B cell (primary cell): ENCODE measurements at regions not wholly inside any gene's neighbourhood (a gene's known extent, or its start where the extent isn't known, plus 50 kb on each side); places are given as distances from the start of the nearest gene placed in this dataset.

Experiments used
- ATAC-seq: fragments of 200-7000 bp; cut with Tn5 transposase; one replicate; pipeline ENCODE4 v1.10.0; 2021; ENCODE audit warnings: low read depth, mild to moderate bottlenecking, moderate number of reproducible peaks, moderate library complexity
- CTCF ChIA-PET: fragments of 350-600 bp; sonication (Branson Sonifier 250); formaldehyde crosslinking; loops from one replicate; lab custom pipeline; 2021; ENCODE audit warnings: antibody characterized with exemption, inconsistent platforms; lab: Charles Lee
- POLR2A ChIA-PET: fragments of 350-600 bp; sonication (Branson Sonifier 250); formaldehyde crosslinking; loops from one replicate; lab custom pipeline; 2021; ENCODE audit warnings: antibody characterized with exemption; lab: Charles Lee
- DNase-seq: peaks from one replicate; pipeline ENCODE4 v3.0.0; 2013
- H2AFZ ChIP-seq: 2 replicates; pipeline ENCODE4 v1.6.1; 2012; ENCODE audit warnings: mild to moderate bottlenecking, low read depth, low read length; ENCODE audit not compliant: insufficient read depth, poor library complexity, severe bottlenecking
- H3K27ac ChIP-seq, 2 donors: 1 replicate in 1 of 2; 2 replicates in 1 of 2; pipeline ENCODE4 v1.5.1; 2012 to 2013; ENCODE audit warnings: low read length in 2 of 2, mild to moderate bottlenecking in 2 of 2, moderate library complexity in 1 of 2
- H3K27me3 ChIP-seq, 4 experiments: fragments of 200-600 bp in 1 of 4; sonication (generic) in 1 of 4; replicated peaks in 1 of 4; 1 replicate in 2 of 4; 2 replicates in 2 of 4; pipeline versions ENCODE4 v1.6.1 to v1.7.0; 2013 to 2016; ENCODE audit warnings: low read length in 3 of 4, mild to moderate bottlenecking in 2 of 4, mixed read lengths in 1 of 4, moderate library complexity in 1 of 4; ENCODE audit not compliant: insufficient read depth in 4 of 4, control insufficient read depth in 3 of 4; ENCODE audit errors: control extremely low read depth in 1 of 4
- H3K36me3 ChIP-seq, 2 experiments: replicated peaks in 1 of 2; 1 replicate in 1 of 2; 2 replicates in 1 of 2; pipeline versions ENCODE4 v1.6.1 to v1.7.1; 2013; ENCODE audit warnings: low read length in 1 of 2; ENCODE audit not compliant: insufficient read depth in 2 of 2, control insufficient read depth in 1 of 2; ENCODE audit errors: control extremely low read depth in 1 of 2, extremely low read depth in 1 of 2
- H3K4me1 ChIP-seq, 2 donors: fragments of 200-600 bp in 1 of 2; sonication (generic) in 1 of 2; 1 replicate in 1 of 2; 2 replicates in 1 of 2; pipeline versions ENCODE4 v1.5.1 to v1.6.1; 2013 to 2017; ENCODE audit warnings: low read length in 2 of 2; ENCODE audit not compliant: control insufficient read depth in 2 of 2, insufficient read depth in 2 of 2
- H3K4me2 ChIP-seq: replicated peaks from 2 replicates; pipeline ENCODE3; 2012; ENCODE audit warnings: mild to moderate bottlenecking, low read depth, low read length; ENCODE audit not compliant: poor library complexity, severe bottlenecking
- H3K4me3 ChIP-seq, 5 experiments: fragments of 200-600 bp in 1 of 5; sonication (generic) in 1 of 5; 1 replicate in 3 of 5; 2 replicates in 2 of 5; pipeline versions ENCODE4 v1.5.1 to v1.7.0; 2011 to 2016; ENCODE audit warnings: low read length in 4 of 5, mild to moderate bottlenecking in 4 of 5, low read depth in 2 of 5, control low read depth in 1 of 5, moderate library complexity in 1 of 5; ENCODE audit not compliant: insufficient read depth in 1 of 5; ENCODE audit errors: control extremely low read depth in 1 of 5, extremely low read depth in 1 of 5
- H3K79me2 ChIP-seq: fragments of 200-600 bp; sonication (generic); one replicate; pipeline ENCODE4 v1.6.0; 2016; ENCODE audit warnings: low read length; ENCODE audit not compliant: control insufficient read depth, insufficient read depth
- H3K9ac ChIP-seq: fragments of 200-600 bp; sonication (generic); 2 replicates; pipeline ENCODE4 v1.6.1; 2017; ENCODE audit warnings: mild to moderate bottlenecking, low read length, moderate library complexity
- H3K9me3 ChIP-seq, 3 donors: one replicate each; pipeline versions ENCODE4 v1.6.1 to v1.7.1; 2013; ENCODE audit warnings: low read length in 2 of 3; ENCODE audit not compliant: control insufficient read depth in 2 of 3, insufficient read depth in 1 of 3; ENCODE audit errors: control extremely low read depth in 1 of 3
- H4K20me1 ChIP-seq: 2 replicates; pipeline ENCODE4 v1.6.0; 2012; ENCODE audit warnings: mild to moderate bottlenecking, low read length; ENCODE audit not compliant: insufficient read depth, control insufficient read depth, poor library complexity, severe bottlenecking
- H3K27ac Mint-ChIP-seq: one replicate; pipeline ENCODE4 v1.8.0; 2021; ENCODE audit warnings: mixed read lengths
- H3K27me3 Mint-ChIP-seq: one replicate; pipeline ENCODE4 v1.8.0; 2021; ENCODE audit warnings: mixed read lengths
- H3K4me1 Mint-ChIP-seq: one replicate; pipeline ENCODE4 v1.8.0; 2021; ENCODE audit warnings: mixed read lengths
- H3K4me3 Mint-ChIP-seq: one replicate; pipeline ENCODE4 v1.8.0; 2021; ENCODE audit warnings: mixed read lengths
- H3K9me3 Mint-ChIP-seq: one replicate; pipeline ENCODE4 v1.8.0; 2022; ENCODE audit warnings: mixed read lengths; ENCODE audit not compliant: insufficient read depth
- EZH2 ChIP-seq: IDR thresholded peaks from 2 replicates; pipeline ENCODE4 v1.6.1; 2012; ENCODE audit warnings: borderline replicate concordance, low read depth, mild to moderate bottlenecking, moderate library complexity, low read length; ENCODE audit not compliant: insufficient read depth, poor library complexity, severe bottlenecking
- WGBS: methylation state at CpG from one replicate; pipeline ENCODE4 v1.1.5; 2013; ENCODE audit warnings: missing lambda C conversion rate; ENCODE audit not compliant: insufficient coverage; 5-methylcytosine and 5-hydroxymethylcytosine counted together
- intact Hi-C: fragments of 100-400 bp; cut with micrococcal nuclease; formaldehyde crosslinking; loops from one replicate; pipeline ENCODE4 v1.10.0; 2022
- TF ChIP-seq, protein P1 (sequence below): fragments of 200-600 bp; IDR thresholded peaks from one replicate; pipeline ENCODE4 v1.8.0; 2022; ENCODE audit warnings: antibody characterized with exemption, mild to moderate bottlenecking

DNA sequence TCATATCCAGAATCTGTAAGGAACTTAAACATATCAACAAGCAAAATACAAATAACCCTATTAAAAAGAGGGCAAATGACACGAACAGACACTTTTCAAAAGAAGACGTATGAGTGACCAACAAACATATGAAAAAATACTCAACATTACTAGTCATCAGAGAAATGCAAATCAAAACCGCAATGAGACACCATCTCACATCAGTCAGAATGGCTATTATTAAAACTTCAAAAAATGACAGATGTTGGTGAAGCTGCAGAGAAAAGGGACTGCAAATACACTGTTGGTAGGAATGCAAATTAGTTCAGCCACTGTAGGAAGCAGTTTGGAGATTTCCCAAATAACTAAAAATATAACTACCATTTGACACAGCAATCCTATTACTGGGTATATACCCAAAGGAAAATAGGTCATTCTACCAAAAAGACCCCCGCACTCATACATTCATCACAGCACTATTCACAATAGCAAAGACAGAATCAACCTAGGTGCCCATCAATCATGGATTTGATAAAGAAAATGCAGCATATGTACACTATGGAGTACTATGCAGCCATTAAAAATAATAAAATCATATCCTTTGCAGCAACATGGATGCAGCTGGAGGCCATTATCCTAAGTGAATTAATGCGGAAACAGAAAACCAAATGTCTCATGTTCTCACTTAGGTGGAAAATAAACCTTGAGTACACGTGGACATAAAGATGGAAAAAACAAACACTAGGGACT is 230.1 kb upstream of the RAB4A start:
- 86% methylated on average over 1 of the region's 6 CpGs for WGBS
- peaks cover 17% of the 10 kb centered on the region for H3K4me1 Mint-ChIP-seq
- Histone ChIP-seq H3K9ac (no peak overlapping the region), H3K79me2 (no peaks in the 10 kb centered on the region), H3K4me3 (no peak overlapping the region), H3K4me1 (peaks cover 11% of the 10 kb centered on the region in 2 donors), H3K36me3 (no peaks in the 10 kb centered on the region), H3K9me3 (peaks cover 0 to 1% (median 0%) of the 10 kb centered on the region in 3 donors), H3K27ac (no peak overlapping the region), H3K27me3 (peaks cover 0 to 16% (median 12%) of the 10 kb centered on the region in 4 experiments), H2AFZ (no peak overlapping the region), H4K20me1 (no peaks in the 10 kb centered on the region), H3K4me2 (no peak overlapping the region)
- peaks cover 63% of the 10 kb centered on the region for H3K27me3 Mint-ChIP-seq
- intact Hi-C loops = no loop called here
- no peak overlapping the region for H3K27ac Mint-ChIP-seq
- H3K9me3 Mint-ChIP-seq = peaks cover 2% of the 10 kb centered on the region
- CTCF ChIA-PET = no interaction called here
- POLR2A ChIA-PET = no interaction called here
- H3K4me3 Mint-ChIP-seq = no peak overlapping the region
- TF ChIP-seq EZH2 = no peak
- TF ChIP-seq, protein P1, sequence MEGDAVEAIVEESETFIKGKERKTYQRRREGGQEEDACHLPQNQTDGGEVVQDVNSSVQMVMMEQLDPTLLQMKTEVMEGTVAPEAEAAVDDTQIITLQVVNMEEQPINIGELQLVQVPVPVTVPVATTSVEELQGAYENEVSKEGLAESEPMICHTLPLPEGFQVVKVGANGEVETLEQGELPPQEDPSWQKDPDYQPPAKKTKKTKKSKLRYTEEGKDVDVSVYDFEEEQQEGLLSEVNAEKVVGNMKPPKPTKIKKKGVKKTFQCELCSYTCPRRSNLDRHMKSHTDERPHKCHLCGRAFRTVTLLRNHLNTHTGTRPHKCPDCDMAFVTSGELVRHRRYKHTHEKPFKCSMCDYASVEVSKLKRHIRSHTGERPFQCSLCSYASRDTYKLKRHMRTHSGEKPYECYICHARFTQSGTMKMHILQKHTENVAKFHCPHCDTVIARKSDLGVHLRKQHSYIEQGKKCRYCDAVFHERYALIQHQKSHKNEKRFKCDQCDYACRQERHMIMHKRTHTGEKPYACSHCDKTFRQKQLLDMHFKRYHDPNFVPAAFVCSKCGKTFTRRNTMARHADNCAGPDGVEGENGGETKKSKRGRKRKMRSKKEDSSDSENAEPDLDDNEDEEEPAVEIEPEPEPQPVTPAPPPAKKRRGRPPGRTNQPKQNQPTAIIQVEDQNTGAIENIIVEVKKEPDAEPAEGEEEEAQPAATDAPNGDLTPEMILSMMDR = no peak
- DNase-seq (no peak), ATAC-seq (no peak)

DNA sequence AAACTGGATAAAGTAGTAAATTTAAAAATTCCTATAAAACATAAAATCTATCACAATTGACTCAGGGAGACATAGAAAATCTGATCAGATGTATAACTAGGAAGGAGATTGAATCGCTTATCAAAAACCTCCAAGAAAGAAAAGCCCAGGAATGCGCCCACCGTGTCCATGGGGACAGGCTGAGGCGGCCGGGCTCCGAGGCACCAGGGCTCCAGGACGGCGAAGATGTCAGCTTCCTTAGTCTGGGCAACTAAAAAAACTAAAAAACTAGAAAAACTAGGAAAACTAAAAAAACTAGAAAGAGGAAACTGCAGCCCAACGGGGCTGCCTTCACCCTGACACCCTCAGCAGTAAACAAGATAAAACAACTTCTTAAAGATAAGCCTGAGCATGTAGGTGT is 229.0 kb upstream of the RAB4A start:
- H3K9me3 Mint-ChIP-seq = peaks cover 2% of the 10 kb centered on the region
- H3K27me3 Mint-ChIP-seq = peaks cover 65% of the 10 kb centered on the region
- H2AFZ ChIP-seq = no peak overlapping the region
- POLR2A ChIA-PET = no interaction called here
- CTCF ChIA-PET = no interaction called here
- no peak overlapping the region for H3K9ac ChIP-seq
- peaks cover 0 to 16% (median 12%) of the 10 kb centered on the region in 4 experiments for H3K27me3 ChIP-seq
- no peaks in the 10 kb centered on the region for H3K79me2 ChIP-seq
- peaks cover 5% of the 10 kb centered on the region for H3K4me1 Mint-ChIP-seq
- H3K27ac Mint-ChIP-seq = no peak overlapping the region
- no peaks in the 10 kb centered on the region for H4K20me1 ChIP-seq
- WGBS = 96% methylated on average over 4 of the region's 9 CpGs
- peaks cover 0 to 1% (median 0%) of the 10 kb centered on the region in 3 donors for H3K9me3 ChIP-seq
- no peak for ATAC-seq
- no peaks in the 10 kb centered on the region for H3K36me3 ChIP-seq
- no peak for TF ChIP-seq EZH2
- TF ChIP-seq, protein P1 = no peak
- no peak overlapping the region for H3K27ac ChIP-seq
- intact Hi-C loops = no loop called here
- H3K4me3 Mint-ChIP-seq = no peak overlapping the region
- DNase-seq = no peak
- H3K4me3 ChIP-seq = no peak overlapping the region
- no peaks in the 10 kb centered on the region for H3K4me1 ChIP-seq
- H3K4me2 ChIP-seq = no peak overlapping the region
